ENCODE measurements at regions not wholly inside any gene's neighbourhood (a gene's known extent, or its start where the extent isn't known, plus 50 kb on each side); places are given as distances from the start of the nearest gene placed in this dataset.
"Not testable (repeated sequence)": the region's sequence is repeated elsewhere in the genome, so short reads cannot be mapped to it uniquely, and the experiment has no call there.

GRCh38 chr7:91358303-91358702, 94.1 kb downstream of the FZD1 start:
- Mint-ChIP-seq H3K36me3 (no peaks in the 10 kb centered on the region), H3K27ac (no peak overlapping the region), H3K4me3 (no peak overlapping the region), H3K9me3 (no peaks in the 10 kb centered on the region), H3K27me3 (ENCODE audit: low read depth) (peaks cover 98% of the 10 kb centered on the region), H3K4me1 (peaks cover 18% of the 10 kb centered on the region)
- ATAC-seq (no peak), DNase-seq (ENCODE audit: low spot score) (no peak)
- ChIA-PET POLR2A (no interaction called here), CTCF (interaction anchor here (0.5 kb wide), 1 partner anchor 15 kb away, joined by 3 read pairs; no protein-coding TSS in a partner anchor)
- TF ChIP-seq ZSCAN18 (CRISPR knock-in tag; IDR thresholded peaks at IDR 0.05): no peak
- TF ChIP-seq SOX15 (CRISPR knock-in tag; IDR thresholded peaks at IDR 0.05): no peak
- no peak for TF ChIP-seq PRDM15 (CRISPR knock-in tag; IDR thresholded peaks at IDR 0.05)

GRCh38 chr7:91365097-91365496, 100.9 kb downstream of the FZD1 start:
- H3K36me3 Mint-ChIP-seq; H3K9me3 Mint-ChIP-seq; CTCF ChIA-PET; H3K4me3 Mint-ChIP-seq; H3K27ac Mint-ChIP-seq; ATAC-seq; POLR2A ChIA-PET; DNase-seq (ENCODE audit: low spot score): not testable (repeated sequence)
- Mint-ChIP-seq H3K4me1 (peaks cover 21% of the 10 kb centered on the region), H3K27me3 (ENCODE audit: low read depth) (peaks cover 73% of the 10 kb centered on the region)

- no peak for DNase-seq (ENCODE audit: low spot score)
- POLR2A ChIA-PET: no interaction called here
- no peak for ATAC-seq
- no peaks in the 10 kb centered on the region for H3K9me3 Mint-ChIP-seq
- H3K4me3 Mint-ChIP-seq: no peak overlapping the region
- H3K36me3 Mint-ChIP-seq: no peaks in the 10 kb centered on the region
- TF ChIP-seq KAT7 (CRISPR knock-in tag; IDR thresholded peaks at IDR 0.05; ENCODE audit: borderline replicate concordance): no peak
- no peak for TF ChIP-seq ZNF416 (CRISPR knock-in tag; IDR thresholded peaks at IDR 0.05)
- no peak for TF ChIP-seq EMX1 (CRISPR knock-in tag; IDR thresholded peaks at IDR 0.05)
- no peak for TF ChIP-seq SMAD4 (CRISPR knock-in tag; IDR thresholded peaks at IDR 0.05)
- TF ChIP-seq ZNF317 (CRISPR knock-in tag; IDR thresholded peaks at IDR 0.05; ENCODE audit: borderline replicate concordance, low read depth): no peak
- no peak for TF ChIP-seq STAT6 (CRISPR knock-in tag; conservative IDR thresholded peaks at IDR 0.05; ENCODE audit: low read depth)
- no peak for TF ChIP-seq ATF6 (CRISPR knock-in tag; IDR thresholded peaks at IDR 0.05)
- TF ChIP-seq ZBTB43 (CRISPR knock-in tag; IDR thresholded peaks at IDR 0.05): no peak
- H3K27ac Mint-ChIP-seq: no peak overlapping the region
- CTCF ChIA-PET: no interaction called here
- peaks cover 63% of the 10 kb centered on the region for H3K27me3 Mint-ChIP-seq (ENCODE audit: low read depth)
- H3K4me1 Mint-ChIP-seq: peaks cover 21% of the 10 kb centered on the region
Observed at GRCh38 chr7:91366091-91366490, 101.9 kb downstream of the FZD1 start.
